ENCODE measurements at regions not wholly inside any gene's neighbourhood (a gene's known extent, or its start where the extent isn't known, plus 50 kb on each side); places are given as distances from the start of the nearest gene placed in this dataset.

DNA sequence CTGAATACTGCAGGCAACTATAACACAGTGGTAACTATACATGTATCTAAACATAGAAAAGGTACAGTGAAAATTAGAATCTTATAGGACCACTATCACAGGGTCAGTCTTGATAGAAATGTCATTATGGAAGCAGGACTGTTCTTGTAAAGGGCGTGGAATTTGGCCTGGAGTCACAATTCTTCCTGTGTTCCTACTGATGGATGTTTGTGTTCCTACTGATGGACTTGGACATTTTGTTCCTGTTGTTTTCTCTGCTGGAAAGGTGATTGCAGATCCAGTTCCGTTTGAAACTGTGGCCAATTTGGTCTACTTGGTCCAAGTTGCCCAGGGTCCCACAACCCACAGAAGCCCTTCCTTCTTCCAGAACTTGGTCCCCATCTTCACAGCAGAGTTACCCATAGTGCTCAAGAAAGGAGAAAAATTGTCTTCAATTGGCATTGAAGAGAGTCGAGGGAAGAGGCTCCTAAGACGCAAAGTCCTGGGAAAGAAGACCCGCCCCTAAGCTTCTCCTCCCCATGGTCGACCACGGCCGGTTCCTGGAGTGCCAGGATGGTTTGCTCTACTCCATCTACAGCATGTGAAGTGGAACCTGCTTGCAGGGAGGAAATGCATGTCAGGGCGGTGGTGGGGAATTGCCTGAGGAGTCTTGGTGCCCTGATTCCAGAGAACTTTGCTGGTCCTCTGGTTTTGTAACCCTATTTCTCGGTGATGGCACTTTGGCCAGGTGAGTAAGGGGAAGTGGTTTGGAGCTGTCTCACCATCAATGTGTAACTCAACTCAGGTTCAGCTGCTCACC is 102.8 kb upstream of the RAB12 start:
- TF ChIP-seq POLR2A (IDR thresholded peaks at IDR 0.05), result no peak
- TF ChIP-seq, protein P1, sequence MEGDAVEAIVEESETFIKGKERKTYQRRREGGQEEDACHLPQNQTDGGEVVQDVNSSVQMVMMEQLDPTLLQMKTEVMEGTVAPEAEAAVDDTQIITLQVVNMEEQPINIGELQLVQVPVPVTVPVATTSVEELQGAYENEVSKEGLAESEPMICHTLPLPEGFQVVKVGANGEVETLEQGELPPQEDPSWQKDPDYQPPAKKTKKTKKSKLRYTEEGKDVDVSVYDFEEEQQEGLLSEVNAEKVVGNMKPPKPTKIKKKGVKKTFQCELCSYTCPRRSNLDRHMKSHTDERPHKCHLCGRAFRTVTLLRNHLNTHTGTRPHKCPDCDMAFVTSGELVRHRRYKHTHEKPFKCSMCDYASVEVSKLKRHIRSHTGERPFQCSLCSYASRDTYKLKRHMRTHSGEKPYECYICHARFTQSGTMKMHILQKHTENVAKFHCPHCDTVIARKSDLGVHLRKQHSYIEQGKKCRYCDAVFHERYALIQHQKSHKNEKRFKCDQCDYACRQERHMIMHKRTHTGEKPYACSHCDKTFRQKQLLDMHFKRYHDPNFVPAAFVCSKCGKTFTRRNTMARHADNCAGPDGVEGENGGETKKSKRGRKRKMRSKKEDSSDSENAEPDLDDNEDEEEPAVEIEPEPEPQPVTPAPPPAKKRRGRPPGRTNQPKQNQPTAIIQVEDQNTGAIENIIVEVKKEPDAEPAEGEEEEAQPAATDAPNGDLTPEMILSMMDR (IDR thresholded peaks at IDR 0.05), result no peak

Measured in uterus (tissue), 2 donors.